ENCODE measurements at regions not wholly inside any gene's neighbourhood (a gene's known extent, or its start where the extent isn't known, plus 50 kb on each side); places are given as distances from the start of the nearest gene placed in this dataset.
"Not testable (repeated sequence)": the region's sequence is repeated elsewhere in the genome, so short reads cannot be mapped to it uniquely, and the experiment has no call there.

GRCh38 chr11:33956611-33957010 lies 64.7 kb upstream of the LMO2 start:
- ChIA-PET POLR2A (no interaction called here), CTCF (no interaction called here)
- Mint-ChIP-seq H3K9me3 (no peaks in the 10 kb centered on the region), H3K27ac (no peak overlapping the region), H3K4me1 (ENCODE audit: low read depth) (no peaks in the 10 kb centered on the region), H3K4me3 (no peak overlapping the region), H3K36me3 (ENCODE audit: low read depth) (no peaks in the 10 kb centered on the region), H3K27me3 (peaks cover 11% of the 10 kb centered on the region)
- ATAC-seq (no peak), DNase-seq (no peak)
- no peak for TF ChIP-seq CTCF (IDR thresholded peaks at IDR 0.05)
- intact Hi-C loops (cut with micrococcal nuclease): no loop called here

GRCh38 chr11:33953289-33953688 lies 61.4 kb upstream of the LMO2 start:
- ATAC-seq: no peak
- Mint-ChIP-seq H3K27me3 (peaks cover 7% of the 10 kb centered on the region), H3K4me1 (ENCODE audit: low read depth) (no peaks in the 10 kb centered on the region), H3K36me3 (ENCODE audit: low read depth) (no peaks in the 10 kb centered on the region), H3K4me3 (no peak overlapping the region), H3K9me3 (no peaks in the 10 kb centered on the region), H3K27ac (no peak overlapping the region)
- no peak for TF ChIP-seq CTCF (IDR thresholded peaks at IDR 0.05)
- ChIA-PET POLR2A (interaction anchor here (1.0 kb wide), 1 partner anchor 92 kb away, joined by 3 read pairs; no protein-coding TSS in a partner anchor), CTCF (interaction anchor here (1.2 to 1.6 kb wide), 2 partner anchors 43 to 95 kb away, joined by 4 to 7 read pairs; no protein-coding TSS in a partner anchor)
- intact Hi-C loops (cut with micrococcal nuclease): no loop called here
- no peak for DNase-seq

- POLR2A ChIA-PET: interaction anchor here (1.0 kb wide), 1 partner anchor 91 kb away, joined by 3 read pairs; no protein-coding TSS in a partner anchor
- DNase-seq (no peak), ATAC-seq (no peak)
- intact Hi-C loops (cut with micrococcal nuclease): no loop called here
- Mint-ChIP-seq H3K4me3 (no peak overlapping the region), H3K27me3 (peaks cover 7% of the 10 kb centered on the region), H3K4me1 (ENCODE audit: low read depth) (no peaks in the 10 kb centered on the region), H3K27ac (no peak overlapping the region), H3K9me3 (no peaks in the 10 kb centered on the region), H3K36me3 (ENCODE audit: low read depth) (no peaks in the 10 kb centered on the region)
- TF ChIP-seq CTCF (IDR thresholded peaks at IDR 0.05): no peak
- CTCF ChIA-PET: interaction anchor here (1.2 to 1.6 kb wide), 2 partner anchors 44 to 95 kb away, joined by 4 to 7 read pairs; no protein-coding TSS in a partner anchor
Measured at GRCh38 chr11:33952805-33953204, 60.9 kb upstream of the LMO2 start.

- no peak for TF ChIP-seq CTCF (IDR thresholded peaks at IDR 0.05)
- ATAC-seq (no peak), DNase-seq (no peak)
- Mint-ChIP-seq H3K27me3 (peaks cover 3% of the 10 kb centered on the region), H3K9me3 (no peaks in the 10 kb centered on the region), H3K36me3 (ENCODE audit: low read depth) (no peaks in the 10 kb centered on the region), H3K4me1 (ENCODE audit: low read depth) (no peaks in the 10 kb centered on the region), H3K27ac (no peak overlapping the region), H3K4me3 (no peak overlapping the region)
- CTCF ChIA-PET: interaction anchor here (1.2 kb wide), 1 partner anchor 92 kb away, joined by 3 read pairs; no protein-coding TSS in a partner anchor
- intact Hi-C loops (cut with micrococcal nuclease): no loop called here
- POLR2A ChIA-PET: no interaction called here
Measured at GRCh38 chr11:33949252-33949913, 57.5 kb upstream of the LMO2 start.

- Mint-ChIP-seq H3K4me3 (no peak overlapping the region), H3K4me1 (ENCODE audit: low read depth) (no peaks in the 10 kb centered on the region), H3K36me3 (ENCODE audit: low read depth) (no peaks in the 10 kb centered on the region), H3K27ac (no peak overlapping the region), H3K9me3 (no peaks in the 10 kb centered on the region), H3K27me3 (peaks cover 3% of the 10 kb centered on the region)
- POLR2A ChIA-PET: no interaction called here
- intact Hi-C loops (cut with micrococcal nuclease): no loop called here
- CTCF ChIA-PET: no interaction called here
- no peak for DNase-seq
- no peak for ATAC-seq
- TF ChIP-seq CTCF (IDR thresholded peaks at IDR 0.05): no peak
Measured at GRCh38 chr11:33948494-33948893, 56.6 kb upstream of the LMO2 start.

- H3K9me3 Mint-ChIP-seq; H3K27ac Mint-ChIP-seq; H3K27me3 Mint-ChIP-seq; CTCF ChIA-PET; POLR2A ChIA-PET; intact Hi-C loops (cut with micrococcal nuclease); DNase-seq; ATAC-seq; H3K4me3 Mint-ChIP-seq; H3K4me1 Mint-ChIP-seq (ENCODE audit: low read depth); H3K36me3 Mint-ChIP-seq (ENCODE audit: low read depth): not testable (repeated sequence)
Measured at GRCh38 chr11:33947918-33948317, 56.0 kb upstream of the LMO2 start.
